GM21723 (cell line): ENCODE measurements at regions not wholly inside any gene's neighbourhood (a gene's known extent, or its start where the extent isn't known, plus 50 kb on each side); places are given as distances from the start of the nearest gene placed in this dataset.
"Not testable (repeated sequence)": the region's sequence is repeated elsewhere in the genome, so short reads cannot be mapped to it uniquely, and the experiment has no call there.

ENCODE experiments used
- ATAC-seq: cut with Tn5 transposase; IDR thresholded peaks from one replicate; pipeline ENCODE4 v1.9.1; 2021; ENCODE audit warnings: mild to moderate bottlenecking, moderate library complexity; ENCODE audit not compliant: unreplicated experiment

DNA sequence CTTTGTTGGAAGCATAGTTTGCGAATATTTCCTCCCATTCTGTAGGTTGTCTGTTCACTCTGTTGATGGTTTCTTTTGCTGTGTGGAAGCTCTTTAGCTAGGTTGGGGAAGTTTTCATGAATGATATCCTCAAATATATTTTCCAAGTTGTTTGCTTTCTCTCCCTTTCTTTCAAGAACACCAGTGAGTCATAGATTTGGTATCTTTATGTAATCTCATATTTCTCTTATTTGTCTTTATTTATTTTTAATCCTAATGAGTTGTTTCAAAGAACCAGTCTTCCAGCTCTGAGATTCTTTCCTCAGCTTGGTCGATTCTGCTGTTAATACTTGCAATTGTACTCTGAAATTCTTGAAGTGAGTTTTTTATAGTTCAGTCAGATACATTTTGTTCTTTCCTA lies 628.0 kb upstream of the ID4 start:
- ATAC-seq, result no peak

GRCh38 chr6:19210849-19211590 lies 626.1 kb upstream of the ID4 start:
- no peak for ATAC-seq

DNA sequence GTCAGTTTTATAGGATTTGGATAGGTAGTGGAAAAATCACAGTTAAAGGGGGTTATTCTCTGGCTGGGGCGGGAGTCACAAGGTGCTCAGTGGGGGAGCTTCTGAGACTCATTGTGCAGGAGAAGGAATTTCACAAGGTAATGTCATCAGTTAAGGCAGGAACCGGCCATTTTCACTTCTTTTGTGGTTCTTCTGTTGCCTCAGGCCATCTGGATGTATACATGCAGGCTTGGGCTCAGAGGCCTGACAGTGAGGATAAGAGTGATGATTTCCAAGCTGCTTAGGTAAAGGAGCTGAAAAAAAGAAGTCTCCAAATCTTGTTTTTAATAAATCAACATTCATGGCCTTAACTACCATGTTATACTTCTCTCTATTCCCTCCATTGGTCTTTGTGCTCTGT lies 622.9 kb upstream of the ID4 start:
- no peak for ATAC-seq

GRCh38 chr6:19219931-19220330 lies 617.2 kb upstream of the ID4 start:
- no peak for ATAC-seq

GRCh38 chr6:19231878-19232561 lies 605.1 kb upstream of the ID4 start:
- ATAC-seq, result no peak

- ATAC-seq, result no peak
Observed at GRCh38 chr6:19245656-19246055, 591.5 kb upstream of the ID4 start.

GRCh38 chr6:19247181-19247580 lies 590.0 kb upstream of the ID4 start:
- not testable (repeated sequence) for ATAC-seq

DNA sequence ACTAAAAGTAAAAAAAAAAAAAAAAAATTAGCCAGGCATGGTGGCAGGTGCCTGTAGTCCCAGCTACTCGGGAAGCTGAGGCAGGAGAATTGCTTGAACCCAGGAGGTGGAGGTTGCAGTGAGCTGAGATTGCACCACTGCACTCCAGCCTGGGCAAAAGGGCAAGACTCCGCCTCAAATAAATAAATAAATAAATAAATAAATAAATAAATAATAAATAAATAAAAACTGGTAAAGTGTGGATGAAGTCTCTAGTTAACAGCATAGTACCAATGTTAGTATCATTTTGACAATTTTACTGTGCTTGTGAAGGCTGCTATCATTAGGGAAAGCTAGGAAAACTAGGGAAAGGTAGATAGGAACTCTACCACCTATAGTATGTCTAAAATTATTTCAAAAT lies 581.0 kb upstream of the ID4 start:
- ATAC-seq, result not testable (repeated sequence)

DNA sequence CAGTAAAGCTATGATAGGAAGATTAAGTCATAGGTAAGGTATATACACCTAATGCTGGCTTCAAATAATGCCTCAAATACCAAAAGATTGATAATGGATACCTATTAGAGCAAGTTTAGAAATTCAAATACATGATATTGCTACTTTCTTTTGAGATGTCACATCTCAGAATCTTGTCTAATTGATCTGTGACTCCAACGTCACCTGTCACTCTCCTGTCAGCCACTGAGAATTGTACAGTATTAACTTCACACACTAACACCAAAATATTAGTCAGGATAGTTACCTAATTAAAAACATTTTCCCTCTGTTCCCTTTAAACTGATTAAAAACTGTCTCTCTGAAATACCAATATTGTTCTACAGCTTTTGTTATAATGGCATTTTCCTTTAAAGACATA lies 575.5 kb upstream of the ID4 start:
- no peak for ATAC-seq

- ATAC-seq, result no peak
Observed at GRCh38 chr6:19268117-19268516, 569.1 kb upstream of the ID4 start.

DNA sequence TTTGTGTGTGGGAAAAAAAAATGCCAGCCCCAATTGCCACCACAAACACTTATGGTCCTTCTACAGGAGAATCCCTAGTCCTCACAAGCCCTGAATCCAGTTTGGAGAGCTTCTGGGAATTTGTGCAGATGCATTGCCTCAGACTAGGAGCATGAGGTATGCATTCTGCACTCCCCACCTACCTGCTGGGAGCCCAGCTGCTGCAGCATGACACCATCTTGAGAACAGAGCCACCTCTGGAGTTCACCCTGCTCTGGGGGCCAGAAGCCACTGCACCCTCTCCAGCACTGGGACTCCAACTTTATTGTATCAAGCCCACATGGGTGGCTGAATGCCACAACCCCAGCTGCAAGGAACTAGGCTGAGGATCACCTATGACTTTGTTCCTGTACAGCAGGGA lies 568.5 kb upstream of the ID4 start:
- ATAC-seq, result no peak

GRCh38 chr6:19269341-19269898 lies 567.8 kb upstream of the ID4 start:
- no peak for ATAC-seq

- no peak for ATAC-seq
Observed at GRCh38 chr6:19270616-19271015, 566.6 kb upstream of the ID4 start.

DNA sequence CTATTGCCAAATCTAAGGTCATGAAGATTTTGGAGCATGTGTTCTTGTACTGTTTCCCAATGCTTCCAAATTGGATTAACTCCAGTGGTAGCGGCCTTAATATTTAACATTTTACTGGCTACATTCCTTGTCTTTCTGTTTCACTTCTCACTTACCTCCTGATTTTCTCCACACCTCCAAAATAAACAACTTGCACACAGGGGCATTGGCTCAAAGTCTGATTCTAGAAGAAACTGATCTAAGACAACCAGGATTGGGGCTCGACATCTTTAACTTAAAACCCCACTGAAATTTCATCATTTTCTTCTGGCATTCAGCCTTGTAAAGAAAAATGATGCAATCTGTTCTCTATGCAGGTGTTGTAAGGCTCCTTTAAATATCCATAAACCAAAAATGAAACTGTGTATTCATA lies 557.9 kb upstream of the ID4 start:
- no peak for ATAC-seq

- no peak for ATAC-seq
Observed at GRCh38 chr6:19287928-19288327, 549.2 kb upstream of the ID4 start.

- ATAC-seq, result no peak
Observed at GRCh38 chr6:19289457-19289856, 547.7 kb upstream of the ID4 start.

DNA sequence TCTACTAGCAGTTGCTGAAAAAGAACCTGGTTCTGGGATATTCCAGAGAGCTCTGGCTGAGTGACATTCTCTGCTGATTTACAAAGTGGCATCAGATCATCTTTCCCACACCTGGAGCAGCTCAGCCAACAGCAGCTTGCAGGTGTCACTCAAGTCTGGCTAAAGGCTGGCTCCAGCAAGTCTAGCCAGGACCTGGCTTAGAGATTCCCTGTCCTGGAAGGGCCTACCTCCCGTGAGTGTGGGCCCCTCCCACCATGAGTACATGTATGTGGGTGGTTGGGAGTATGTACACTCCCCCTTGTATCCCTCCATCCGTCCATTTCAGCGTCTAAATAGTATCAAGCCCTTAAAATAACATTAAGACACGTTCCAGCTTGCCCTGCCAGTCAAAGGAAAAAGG lies 539.3 kb upstream of the ID4 start:
- no peak for ATAC-seq

GRCh38 chr6:19298421-19298820 lies 538.7 kb upstream of the ID4 start:
- ATAC-seq, result no peak

DNA sequence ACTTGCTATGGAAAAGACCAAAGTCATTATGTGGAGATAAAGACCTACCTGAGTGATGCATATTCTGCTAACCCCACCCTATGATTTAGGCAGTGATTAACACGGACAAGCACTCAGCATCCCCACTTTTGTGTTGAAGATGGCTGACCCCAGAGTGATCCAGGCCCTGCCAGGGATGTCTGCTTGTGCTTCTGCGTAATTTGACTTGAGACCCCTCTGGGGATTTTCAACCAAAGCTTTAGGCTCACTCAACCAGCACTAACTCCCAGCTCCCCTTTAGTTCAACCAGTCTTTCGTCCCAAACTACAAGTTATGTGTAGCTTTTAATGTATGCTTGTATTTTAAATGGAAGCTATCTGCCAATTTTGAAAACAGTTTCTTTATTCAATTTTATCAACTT lies 538.0 kb upstream of the ID4 start:
- ATAC-seq, result no peak

DNA sequence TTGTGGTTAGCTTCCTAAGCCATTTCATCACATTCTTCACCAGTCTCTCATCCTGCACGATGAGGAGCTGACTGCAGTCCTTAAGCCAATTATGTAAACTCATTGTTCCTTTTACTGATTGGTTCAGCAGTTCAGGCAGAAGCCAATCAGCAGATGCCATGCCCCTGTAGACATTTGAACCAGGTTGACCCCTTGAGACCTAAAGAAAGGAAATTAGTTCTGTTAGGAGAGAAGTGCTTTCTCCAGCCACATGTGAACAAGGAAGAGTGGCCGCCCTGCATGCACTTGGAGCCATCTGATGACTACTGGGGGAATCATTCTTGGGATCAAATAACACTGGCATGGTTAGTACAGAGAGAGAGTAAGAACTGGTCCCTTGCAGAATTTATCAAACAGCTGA lies 535.2 kb upstream of the ID4 start:
- no peak for ATAC-seq

DNA sequence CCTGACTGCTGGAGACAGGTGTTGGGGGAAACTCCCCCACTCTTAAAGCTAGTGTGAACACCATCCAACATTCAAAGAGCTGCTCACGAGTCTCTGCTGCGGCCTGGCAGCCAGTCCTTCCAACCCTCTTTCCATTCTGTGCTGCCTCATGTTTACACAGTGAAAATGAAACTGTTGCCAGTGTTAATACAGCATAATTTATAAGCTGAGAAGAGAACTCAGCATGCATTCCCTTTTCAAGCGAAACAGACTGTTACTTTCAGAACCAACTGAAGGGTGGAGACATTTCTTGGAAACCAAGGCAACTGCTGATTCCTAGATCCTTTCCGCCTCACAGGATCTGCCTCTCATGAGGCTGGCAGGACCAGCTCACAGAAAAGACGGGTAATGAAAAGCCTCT lies 533.8 kb upstream of the ID4 start:
- no peak for ATAC-seq

- no peak for ATAC-seq
Observed at GRCh38 chr6:19309661-19310060, 527.5 kb upstream of the ID4 start.
